ENCODE measurements at regions not wholly inside any gene's neighbourhood (a gene's known extent, or its start where the extent isn't known, plus 50 kb on each side); places are given as distances from the start of the nearest gene placed in this dataset.

DNA sequence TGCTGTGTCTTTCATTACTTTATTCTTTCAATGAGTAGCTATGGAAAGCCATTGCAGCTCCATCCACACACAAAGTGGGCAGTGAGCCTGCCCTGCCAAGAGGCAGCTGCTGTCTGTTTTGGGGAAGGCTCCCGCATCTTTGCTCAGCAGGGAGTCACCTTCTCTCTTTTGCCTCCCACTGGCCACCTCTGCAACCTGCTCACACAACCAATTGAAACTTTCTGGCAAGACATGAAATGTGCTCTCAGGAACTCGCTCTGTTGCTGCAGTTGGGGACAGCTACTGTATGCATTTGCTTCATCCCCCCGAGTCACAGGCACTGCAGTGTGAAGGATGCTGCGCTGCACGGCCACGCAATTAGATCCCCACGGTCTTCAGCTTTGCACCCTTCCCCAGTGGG is 244.8 kb upstream of the NFE2L3 start:
- no peaks in the 10 kb centered on the region for H3K9me3 ChIP-seq
- H3K27ac ChIP-seq = no peak overlapping the region
- no peak for DNase-seq
- no peaks in the 10 kb centered on the region for H3K36me3 ChIP-seq
- no peaks in the 10 kb centered on the region for H3K4me1 ChIP-seq
- no peak overlapping the region for H3K4me3 ChIP-seq
- H3K27me3 ChIP-seq = peaks cover 0 to 17% (median 0%) of the 10 kb centered on the region in 4 donors
- intact Hi-C loops (cut with DNase I) = no loop called here
- TF ChIP-seq, protein P1, sequence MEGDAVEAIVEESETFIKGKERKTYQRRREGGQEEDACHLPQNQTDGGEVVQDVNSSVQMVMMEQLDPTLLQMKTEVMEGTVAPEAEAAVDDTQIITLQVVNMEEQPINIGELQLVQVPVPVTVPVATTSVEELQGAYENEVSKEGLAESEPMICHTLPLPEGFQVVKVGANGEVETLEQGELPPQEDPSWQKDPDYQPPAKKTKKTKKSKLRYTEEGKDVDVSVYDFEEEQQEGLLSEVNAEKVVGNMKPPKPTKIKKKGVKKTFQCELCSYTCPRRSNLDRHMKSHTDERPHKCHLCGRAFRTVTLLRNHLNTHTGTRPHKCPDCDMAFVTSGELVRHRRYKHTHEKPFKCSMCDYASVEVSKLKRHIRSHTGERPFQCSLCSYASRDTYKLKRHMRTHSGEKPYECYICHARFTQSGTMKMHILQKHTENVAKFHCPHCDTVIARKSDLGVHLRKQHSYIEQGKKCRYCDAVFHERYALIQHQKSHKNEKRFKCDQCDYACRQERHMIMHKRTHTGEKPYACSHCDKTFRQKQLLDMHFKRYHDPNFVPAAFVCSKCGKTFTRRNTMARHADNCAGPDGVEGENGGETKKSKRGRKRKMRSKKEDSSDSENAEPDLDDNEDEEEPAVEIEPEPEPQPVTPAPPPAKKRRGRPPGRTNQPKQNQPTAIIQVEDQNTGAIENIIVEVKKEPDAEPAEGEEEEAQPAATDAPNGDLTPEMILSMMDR (IDR thresholded peaks at IDR 0.05) = no peak
- TF ChIP-seq POLR2A (IDR thresholded peaks at IDR 0.05) = no peak
- WGBS, 2 donors = 95 to 96% methylated on average over 7 of the region's 7 CpGs

DNA sequence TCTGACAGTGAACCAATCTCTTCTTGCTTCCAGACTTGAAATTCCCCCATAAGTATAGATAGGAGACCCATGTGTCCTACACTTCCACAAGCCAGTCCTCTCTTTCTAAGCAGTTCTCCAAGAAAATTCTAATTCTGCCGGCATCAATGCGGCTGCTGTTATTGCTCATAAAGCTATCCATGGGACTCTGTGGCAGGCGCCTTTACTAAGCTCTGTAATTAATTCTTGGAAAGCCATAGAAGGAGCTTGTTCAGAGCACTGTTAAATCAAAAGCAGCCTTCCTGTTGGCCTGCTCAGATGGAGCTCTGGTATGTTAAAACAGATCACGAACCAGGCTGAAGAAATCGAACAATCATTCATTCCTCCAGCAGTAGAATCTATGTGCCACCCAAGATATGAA is 244.3 kb upstream of the NFE2L3 start:
- no peak for DNase-seq
- no peak overlapping the region for H3K27ac ChIP-seq
- H3K4me1 ChIP-seq = no peaks in the 10 kb centered on the region
- no peak overlapping the region for H3K4me3 ChIP-seq
- H3K36me3 ChIP-seq = no peaks in the 10 kb centered on the region
- no peaks in the 10 kb centered on the region for H3K9me3 ChIP-seq
- intact Hi-C loops (cut with DNase I) = no loop called here
- 85 to 90% methylated on average over 4 to 5 of the region's 5 CpGs for whole genome bisulfite sequencing, 2 donors
- peaks cover 0 to 17% (median 0%) of the 10 kb centered on the region in 4 donors for H3K27me3 ChIP-seq
- TF ChIP-seq, protein P1 (IDR thresholded peaks at IDR 0.05) = no peak
- no peak for TF ChIP-seq POLR2A (IDR thresholded peaks at IDR 0.05)

DNA sequence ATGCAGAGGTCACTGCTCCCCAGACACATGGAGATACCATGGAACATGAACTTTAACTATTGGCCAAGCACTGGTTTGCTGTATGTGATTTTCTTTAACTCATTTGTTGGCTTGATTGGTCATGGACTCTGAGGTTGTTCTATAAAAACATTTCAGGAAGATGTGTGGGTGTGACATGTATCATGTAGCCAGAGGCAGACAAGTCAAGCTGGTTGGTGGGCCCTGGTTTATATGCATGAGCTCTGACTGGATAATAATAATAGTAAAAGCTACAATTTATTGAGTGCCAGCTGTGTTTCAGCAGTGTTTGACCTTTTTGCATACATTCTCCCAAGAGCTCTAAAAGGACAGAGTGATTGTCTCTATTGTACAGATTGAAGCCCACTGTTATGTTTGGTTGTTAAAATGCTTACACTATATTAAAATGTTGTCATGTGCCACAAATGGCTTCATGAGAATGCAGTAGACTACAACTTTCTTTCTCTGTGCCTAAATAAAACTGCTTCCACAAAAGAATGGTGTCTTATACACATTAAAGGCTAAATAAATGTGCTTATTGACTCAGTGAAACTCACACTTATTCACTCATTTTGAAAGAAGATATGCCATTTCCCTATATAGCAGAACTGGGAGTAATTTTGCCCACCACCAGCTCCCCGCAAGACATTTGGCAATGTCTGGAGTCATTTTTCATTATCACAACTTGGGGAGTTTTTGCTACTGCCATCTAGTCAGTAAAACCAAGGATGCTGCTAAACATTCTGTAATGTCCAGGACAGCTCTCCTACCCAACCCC is 243.6 kb upstream of the NFE2L3 start:
- DNase-seq = no peak
- Histone ChIP-seq H3K27ac (no peak overlapping the region), H3K9me3 (no peaks in the 10 kb centered on the region), H3K4me1 (no peaks in the 10 kb centered on the region), H3K27me3 (peaks cover 0 to 22% (median 0%) of the 10 kb centered on the region in 4 donors), H3K36me3 (no peaks in the 10 kb centered on the region), H3K4me3 (no peak overlapping the region)
- intact Hi-C loops (cut with DNase I) = no loop called here
- WGBS, 2 donors = 86 to 100% methylated on average over 1 of the region's 1 CpG
- TF ChIP-seq POLR2A (IDR thresholded peaks at IDR 0.05) = no peak
- TF ChIP-seq, protein P1 (IDR thresholded peaks at IDR 0.05) = no peak

DNA sequence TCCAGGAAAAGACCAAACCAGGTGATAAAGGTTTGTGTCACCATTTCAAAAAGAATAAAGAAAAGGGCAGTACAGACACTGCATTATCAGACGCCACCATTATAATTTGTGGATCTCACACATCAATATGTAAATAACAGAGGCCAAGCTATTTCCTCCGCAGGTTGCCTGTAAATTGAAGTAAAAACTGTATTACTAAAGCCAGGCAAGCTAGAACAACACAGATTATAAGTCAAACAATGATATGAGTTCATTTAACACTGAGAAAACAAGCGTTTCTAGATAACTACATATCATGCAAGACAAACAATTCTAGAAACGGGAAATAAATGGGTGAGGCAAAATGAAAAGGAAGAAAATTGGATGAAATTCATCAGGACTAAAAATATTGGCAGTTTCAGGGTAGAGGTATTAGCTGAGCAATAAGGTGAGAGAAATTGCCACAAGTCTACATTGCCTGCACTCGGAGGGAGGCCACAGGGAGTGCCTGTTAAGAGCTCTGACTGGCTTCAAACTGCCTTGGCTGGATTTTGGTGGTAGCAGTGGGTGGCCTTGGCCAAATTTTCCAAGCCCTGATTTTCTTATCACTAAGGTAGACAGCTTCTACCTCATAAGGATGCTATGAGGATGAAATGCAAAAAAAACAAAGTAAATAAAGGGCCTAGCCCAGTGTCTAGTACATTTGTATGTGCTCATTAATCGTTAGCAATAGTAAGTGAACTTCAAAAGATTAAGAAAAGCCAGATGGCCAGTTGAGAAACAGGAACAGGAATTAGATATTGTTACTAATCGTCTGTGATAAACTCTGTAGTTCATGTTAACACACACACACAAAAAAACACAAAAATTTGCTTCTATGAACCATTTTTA is 240.0 kb upstream of the NFE2L3 start:
- Histone ChIP-seq H3K4me3 (no peak overlapping the region), H3K27me3 (peaks cover 0 to 28% (median 0%) of the 10 kb centered on the region in 4 donors), H3K27ac (no peak overlapping the region), H3K9me3 (no peaks in the 10 kb centered on the region), H3K4me1 (no peaks in the 10 kb centered on the region), H3K36me3 (no peaks in the 10 kb centered on the region)
- intact Hi-C loops (cut with DNase I) = no loop called here
- 58 to 71% methylated on average over 7 of the region's 7 CpGs for WGBS, 2 donors
- DNase-seq = no peak
- no peak for TF ChIP-seq POLR2A (IDR thresholded peaks at IDR 0.05)
- TF ChIP-seq, protein P1 (IDR thresholded peaks at IDR 0.05) = no peak
